ENCODE measurements at regions not wholly inside any gene's neighbourhood (a gene's known extent, or its start where the extent isn't known, plus 50 kb on each side); places are given as distances from the start of the nearest gene placed in this dataset.

GRCh38 chr1:214997685-214998084 is 84.9 kb upstream of the KCNK2 start:
- TF ChIP-seq CTCF (conservative IDR thresholded peaks at IDR 0.05; ENCODE audit: low read length) (no peak), EZH2phosphoT487 (IDR thresholded peaks at IDR 0.05; ENCODE audit: borderline replicate concordance) (no peak)
